PC-3 (cell line): ENCODE measurements at regions not wholly inside any gene's neighbourhood (a gene's known extent, or its start where the extent isn't known, plus 50 kb on each side); places are given as distances from the start of the nearest gene placed in this dataset.

ENCODE experiments used
- ATAC-seq: fragments of 200-7000 bp; cut with Tn5 transposase; 2 replicates; pipeline ENCODE4 v1.9.1; 2020; ENCODE audit warnings: mild to moderate bottlenecking, moderate library complexity
- BruUV-seq: library from RNA; stranded (reverse); fragments of 400-500 nt; replicated peaks from 2 replicates; lab custom pipeline; 2021; lab: Mats Ljungman, UMichigan
- CTCF ChIA-PET: fragments of 300-600 bp; sonication (Branson Sonifier 250); formaldehyde crosslinking; loops from one replicate; lab custom pipeline; 2022; ENCODE audit warnings: antibody characterized with exemption; lab: Charles Lee
- POLR2A ChIA-PET: fragments of 300-600 bp; sonication (Branson Sonifier 250); formaldehyde crosslinking; loops from one replicate; lab custom pipeline; 2022; ENCODE audit warnings: antibody characterized with exemption; ENCODE audit not compliant: unreplicated experiment; lab: Charles Lee
- DNase-seq: peaks from one replicate; pipeline ENCODE4 v3.0.0-alpha.2; 2015
- H2AFZ ChIP-seq: fragments of 300-600 bp; sonication (generic); 2 replicates; pipeline ENCODE4 v1.6.0; 2016; ENCODE audit warnings: antibody characterized with exemption, low read length
- H3F3A ChIP-seq: fragments of 300-600 bp; sonication (generic); one replicate; pipeline ENCODE4 v1.6.0; 2017; ENCODE audit warnings: antibody characterized with exemption, low read length, control low read depth, mild to moderate bottlenecking; ENCODE audit not compliant: unreplicated experiment
- H3K27ac ChIP-seq: fragments of 300-600 bp; sonication (generic); 2 replicates; pipeline ENCODE4 v1.5.1; 2016; ENCODE audit warnings: mild to moderate bottlenecking, low read length
- H3K27me3 ChIP-seq: fragments of 300-600 bp; sonication (generic); 2 replicates; pipeline ENCODE4 v1.6.1; 2016; ENCODE audit warnings: low read length, mixed read lengths
- H3K36me3 ChIP-seq: fragments of 300-600 bp; sonication (generic); 2 replicates; pipeline ENCODE4 v1.6.1; 2016; ENCODE audit warnings: low read depth, mixed run types, low read length, mixed read lengths
- H3K4me1 ChIP-seq: fragments of 300-600 bp; sonication (generic); 2 replicates; pipeline ENCODE4 v1.5.1; 2016; ENCODE audit warnings: low read length; ENCODE audit not compliant: insufficient read depth
- H3K4me2 ChIP-seq: fragments of 300-600 bp; sonication (generic); 2 replicates; pipeline ENCODE4 v1.6.0; 2016; ENCODE audit warnings: low read length
- H3K4me3 ChIP-seq: fragments of 300-600 bp; sonication (generic); 2 replicates; pipeline ENCODE4 v1.5.1; 2016; ENCODE audit warnings: mild to moderate bottlenecking, low read length, mixed read lengths
- H3K79me2 ChIP-seq: fragments of 300-600 bp; sonication (generic); 2 replicates; pipeline ENCODE4 v1.6.1; 2017; ENCODE audit warnings: low read length, mixed read lengths
- H3K9ac ChIP-seq: fragments of 300-600 bp; sonication (generic); 2 replicates; pipeline ENCODE4 v1.6.0; 2016; ENCODE audit warnings: mild to moderate bottlenecking, low read length
- H3K9me2 ChIP-seq: fragments of 300-600 bp; sonication (generic); replicated peaks from 2 replicates; pipeline ENCODE4 v1.6.1; 2016; ENCODE audit warnings: mixed run types, low read length, mixed read lengths
- H3K9me3 ChIP-seq: fragments of 300-600 bp; sonication (generic); 2 replicates; pipeline ENCODE4 v1.6.1; 2016; ENCODE audit warnings: low read length, mixed read lengths
- H4K20me1 ChIP-seq: fragments of 300-600 bp; sonication (generic); 2 replicates; pipeline ENCODE4 v1.6.1; 2016; ENCODE audit warnings: low read length, mixed read lengths
- EZH2 ChIP-seq: fragments of 300-600 bp; sonication (generic); IDR thresholded peaks from one replicate; pipeline ENCODE4 v1.6.1; 2017; ENCODE audit warnings: antibody characterized with exemption, mild to moderate bottlenecking, low read length; ENCODE audit not compliant: unreplicated experiment
- EZH2phosphoT487 ChIP-seq: fragments of 300-600 bp; sonication (generic); IDR thresholded peaks from 2 replicates; pipeline ENCODE4 v1.6.1; 2018; ENCODE audit warnings: mild to moderate bottlenecking, antibody characterized with exemption, low read length, borderline replicate concordance
- intact Hi-C: fragments of 100-400 bp; cut with micrococcal nuclease; formaldehyde crosslinking; loops from 2 replicates; pipeline ENCODE4 v1.9.0; 2023
- TF ChIP-seq, protein P1 (sequence below): fragments of 300-600 bp; sonication (generic); conservative IDR thresholded peaks from 2 replicates; pipeline ENCODE4 v1.5.1; 2017; ENCODE audit warnings: antibody characterized with exemption, low read depth, mild to moderate bottlenecking, low read length

DNA sequence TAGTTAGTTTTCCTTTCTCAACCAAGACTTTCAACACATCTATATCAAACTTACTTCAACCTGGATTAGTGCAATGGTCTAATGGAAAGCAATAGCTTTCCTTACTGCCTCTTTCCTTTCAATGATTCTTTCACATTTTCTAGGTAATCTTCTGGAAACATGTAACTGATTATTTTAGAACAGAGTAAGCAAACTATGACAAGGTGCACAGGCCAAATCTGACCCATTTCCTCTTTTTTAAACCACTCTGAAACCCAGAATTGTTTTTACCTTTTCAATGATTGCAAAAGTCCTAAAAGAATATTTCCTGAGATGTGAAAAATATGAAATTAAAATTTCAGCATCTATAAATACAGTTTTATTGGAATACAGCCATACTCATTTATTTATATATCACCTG lies 81.6 kb upstream of the TMTC2 start:
- Histone ChIP-seq H3K4me3 (no peak overlapping the region), H3K4me1 (peaks cover 19% of the 10 kb centered on the region), H3K9ac (no peak overlapping the region), H3K27me3 (no peaks in the 10 kb centered on the region), H3K4me2 (no peak overlapping the region), H3F3A (no peaks in the 10 kb centered on the region), H3K79me2 (no peaks in the 10 kb centered on the region), H4K20me1 (no peaks in the 10 kb centered on the region), H3K36me3 (no peaks in the 10 kb centered on the region), H3K9me2 (no peaks in the 10 kb centered on the region), H3K9me3 (no peaks in the 10 kb centered on the region), H2AFZ (no peak overlapping the region), H3K27ac (no peak overlapping the region)
- ATAC-seq (no peak), DNase-seq (no peak)
- ChIA-PET POLR2A (no interaction called here), CTCF (no interaction called here)
- BruUV-seq = no TSS peak
- intact Hi-C loops = no loop called here
- TF ChIP-seq, protein P1, sequence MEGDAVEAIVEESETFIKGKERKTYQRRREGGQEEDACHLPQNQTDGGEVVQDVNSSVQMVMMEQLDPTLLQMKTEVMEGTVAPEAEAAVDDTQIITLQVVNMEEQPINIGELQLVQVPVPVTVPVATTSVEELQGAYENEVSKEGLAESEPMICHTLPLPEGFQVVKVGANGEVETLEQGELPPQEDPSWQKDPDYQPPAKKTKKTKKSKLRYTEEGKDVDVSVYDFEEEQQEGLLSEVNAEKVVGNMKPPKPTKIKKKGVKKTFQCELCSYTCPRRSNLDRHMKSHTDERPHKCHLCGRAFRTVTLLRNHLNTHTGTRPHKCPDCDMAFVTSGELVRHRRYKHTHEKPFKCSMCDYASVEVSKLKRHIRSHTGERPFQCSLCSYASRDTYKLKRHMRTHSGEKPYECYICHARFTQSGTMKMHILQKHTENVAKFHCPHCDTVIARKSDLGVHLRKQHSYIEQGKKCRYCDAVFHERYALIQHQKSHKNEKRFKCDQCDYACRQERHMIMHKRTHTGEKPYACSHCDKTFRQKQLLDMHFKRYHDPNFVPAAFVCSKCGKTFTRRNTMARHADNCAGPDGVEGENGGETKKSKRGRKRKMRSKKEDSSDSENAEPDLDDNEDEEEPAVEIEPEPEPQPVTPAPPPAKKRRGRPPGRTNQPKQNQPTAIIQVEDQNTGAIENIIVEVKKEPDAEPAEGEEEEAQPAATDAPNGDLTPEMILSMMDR = no peak
- TF ChIP-seq EZH2 = no peak
- no peak for TF ChIP-seq EZH2phosphoT487

DNA sequence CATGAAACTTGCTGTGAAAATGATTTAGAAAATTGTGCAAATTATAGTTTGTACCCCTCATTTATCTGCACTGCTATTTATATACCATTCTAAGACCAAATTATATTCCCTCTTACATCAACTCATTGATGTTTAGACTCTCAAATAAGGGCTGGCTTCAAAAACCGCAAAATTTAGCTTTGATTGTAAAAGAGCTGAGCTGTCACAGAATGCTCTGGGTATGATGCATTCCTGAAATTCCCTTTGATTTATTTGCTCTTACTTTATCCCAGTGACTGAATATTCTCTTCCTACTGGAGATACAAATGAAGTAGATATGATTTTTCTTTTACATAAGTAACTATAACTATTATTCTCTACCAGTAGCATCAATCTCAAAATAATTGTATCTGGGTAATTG lies 78.0 kb upstream of the TMTC2 start:
- intact Hi-C loops = no loop called here
- Histone ChIP-seq H3K27ac (peak overlapping the region; percentile 51), H4K20me1 (no peaks in the 10 kb centered on the region), H3K9me3 (no peaks in the 10 kb centered on the region), H2AFZ (no peak overlapping the region), H3K4me2 (peak overlapping the region; percentile 65), H3K4me1 (peaks cover 19% of the 10 kb centered on the region), H3K79me2 (no peaks in the 10 kb centered on the region), H3K9me2 (no peaks in the 10 kb centered on the region), H3F3A (no peaks in the 10 kb centered on the region), H3K36me3 (no peaks in the 10 kb centered on the region), H3K4me3 (peak overlapping the region; percentile 31; the same call in 1 of the 2 replicates), H3K27me3 (no peaks in the 10 kb centered on the region), H3K9ac (no peak overlapping the region)
- ChIA-PET POLR2A (no interaction called here), CTCF (no interaction called here)
- ATAC-seq = peak; percentile 91
- BruUV-seq = no TSS peak
- peak; percentile 80 for DNase-seq
- no peak for TF ChIP-seq EZH2phosphoT487
- TF ChIP-seq EZH2 = no peak
- TF ChIP-seq, protein P1 = no peak

DNA sequence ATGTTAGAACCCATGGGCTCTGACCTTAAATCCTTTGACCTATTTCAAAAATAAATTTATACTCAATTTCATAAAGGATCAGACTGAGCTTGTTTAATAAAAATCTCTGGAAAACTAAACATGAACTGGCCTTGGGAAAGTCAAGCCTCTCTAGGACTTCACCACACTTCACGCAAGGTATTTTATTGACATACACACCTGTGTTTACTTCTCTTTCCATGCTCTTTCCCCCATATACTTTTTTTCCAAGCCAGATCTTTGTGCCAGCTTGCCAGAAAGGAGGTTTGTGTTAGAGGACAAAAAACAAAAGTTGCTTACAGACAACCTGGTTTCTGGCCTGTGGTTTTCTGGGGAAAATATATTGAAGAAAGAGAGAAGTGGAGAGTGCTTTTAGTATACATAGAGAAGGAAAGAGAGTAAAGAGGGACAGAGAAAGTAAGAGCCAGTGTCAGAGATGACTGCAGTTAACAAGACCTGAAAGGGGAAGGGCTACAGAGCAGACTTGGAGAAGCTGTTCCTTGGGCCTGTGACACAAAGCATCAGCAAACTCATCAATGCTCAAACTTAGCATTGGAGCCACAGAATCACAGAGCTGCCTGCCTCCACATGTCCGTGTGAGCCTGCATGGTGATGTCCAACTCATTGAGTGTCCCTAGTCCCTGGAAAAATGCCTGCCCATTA lies 77.3 kb upstream of the TMTC2 start:
- no peak overlapping the region for H3K9ac ChIP-seq
- no peaks in the 10 kb centered on the region for H3K79me2 ChIP-seq
- CTCF ChIA-PET = no interaction called here
- H3K27ac ChIP-seq = peak overlapping the region; percentile 51
- no peaks in the 10 kb centered on the region for H3K36me3 ChIP-seq
- ATAC-seq (peak; percentile 69), DNase-seq (peak; percentile 35)
- POLR2A ChIA-PET = no interaction called here
- no peaks in the 10 kb centered on the region for H4K20me1 ChIP-seq
- TF ChIP-seq EZH2 = no peak
- no peak for TF ChIP-seq EZH2phosphoT487
- TF ChIP-seq, protein P1 = no peak
- H3K27me3 ChIP-seq = no peaks in the 10 kb centered on the region
- BruUV-seq = no TSS peak
- peak overlapping the region; percentile 32; the same call in 1 of the 2 replicates for H2AFZ ChIP-seq
- no peaks in the 10 kb centered on the region for H3K9me3 ChIP-seq
- intact Hi-C loops = no loop called here
- H3F3A ChIP-seq = no peaks in the 10 kb centered on the region
- H3K4me1 ChIP-seq = peaks cover 19% of the 10 kb centered on the region
- no peaks in the 10 kb centered on the region for H3K9me2 ChIP-seq
- peak overlapping the region; percentile 31; the same call in 1 of the 2 replicates for H3K4me3 ChIP-seq
- H3K4me2 ChIP-seq = peak overlapping the region; percentile 65
